ENCODE measurements at regions not wholly inside any gene's neighbourhood (a gene's known extent, or its start where the extent isn't known, plus 50 kb on each side); places are given as distances from the start of the nearest gene placed in this dataset.

DNA sequence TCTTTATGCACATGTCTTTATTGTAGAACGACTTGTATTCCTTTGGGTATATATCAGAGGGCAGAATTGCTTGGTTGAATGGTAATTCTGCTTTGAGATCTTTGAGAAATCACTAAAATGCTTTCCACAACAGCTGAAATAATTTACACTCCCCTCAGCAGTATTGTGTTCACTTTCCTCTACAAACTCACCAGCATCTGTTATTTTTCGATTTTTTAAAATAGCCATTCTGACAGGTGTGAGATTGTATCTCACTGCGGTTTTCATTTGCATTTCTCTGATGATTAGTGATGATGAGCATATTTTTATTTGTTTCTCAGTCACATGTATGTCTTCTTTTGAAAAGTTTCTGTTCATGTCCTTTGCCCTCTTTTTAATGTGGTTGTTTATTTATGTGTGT, 459.8 kb downstream of the PABPC4L start:
- DNase-seq (ENCODE audit: low read depth), result no peak

DNA sequence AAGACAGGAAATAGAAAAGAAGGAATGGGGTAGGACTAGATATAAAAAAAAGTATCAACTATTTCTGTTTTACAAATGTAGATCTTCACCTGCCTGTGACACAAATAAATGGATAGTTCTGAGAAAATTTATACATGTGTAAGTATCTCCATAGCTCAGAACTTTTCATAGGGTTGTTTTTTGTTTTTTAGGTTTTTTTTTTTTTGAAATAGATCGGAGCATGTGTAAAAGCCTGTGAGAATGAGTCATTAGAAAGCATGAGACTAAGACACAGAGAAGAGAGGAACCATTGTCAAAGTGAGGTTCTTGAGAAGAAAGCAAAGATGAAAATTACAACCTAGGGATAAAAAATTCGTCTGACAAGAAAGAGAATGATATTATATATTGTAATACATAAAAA, 481.6 kb downstream of the PABPC4L start:
- no peak for DNase-seq (ENCODE audit: low read depth)

DNA sequence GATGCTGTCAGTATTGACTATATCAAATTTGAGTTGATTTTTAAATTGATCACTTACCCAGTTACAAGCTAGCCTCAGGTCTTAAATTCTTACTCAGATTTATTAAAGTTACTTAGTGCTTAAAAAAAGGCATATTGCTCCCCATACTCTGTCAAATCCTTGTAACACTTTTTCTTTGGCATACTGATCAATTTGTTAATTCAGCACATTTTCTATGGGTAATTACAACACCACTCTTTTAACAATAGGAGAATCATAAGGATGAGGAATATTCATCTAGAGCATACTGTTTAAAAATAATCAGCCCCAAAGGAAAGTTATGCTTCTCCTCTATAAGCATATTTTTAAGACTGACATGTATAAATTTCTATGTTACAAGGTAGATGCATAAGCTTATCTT, 482.5 kb downstream of the PABPC4L start:
- DNase-seq (ENCODE audit: low read depth), result no peak

DNA sequence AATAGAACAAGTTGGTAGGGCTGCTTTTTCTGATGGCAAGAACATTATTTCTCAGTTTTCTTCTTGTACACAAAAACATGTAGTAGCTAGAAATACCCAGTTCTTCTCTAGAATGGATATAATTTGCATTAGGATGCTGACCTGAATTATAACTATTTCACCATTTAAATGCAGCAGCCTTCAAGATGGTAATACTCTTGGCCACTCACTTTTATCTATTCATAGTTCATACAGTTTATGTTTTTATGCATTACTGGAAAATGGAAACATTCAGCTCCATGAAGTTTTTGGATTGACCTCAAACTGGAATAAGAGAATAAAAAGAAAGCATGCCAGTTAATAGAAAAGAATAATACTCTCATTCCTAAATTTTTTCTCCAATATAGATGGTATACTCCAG, 487.4 kb downstream of the PABPC4L start:
- no peak for DNase-seq (ENCODE audit: low read depth)

DNA sequence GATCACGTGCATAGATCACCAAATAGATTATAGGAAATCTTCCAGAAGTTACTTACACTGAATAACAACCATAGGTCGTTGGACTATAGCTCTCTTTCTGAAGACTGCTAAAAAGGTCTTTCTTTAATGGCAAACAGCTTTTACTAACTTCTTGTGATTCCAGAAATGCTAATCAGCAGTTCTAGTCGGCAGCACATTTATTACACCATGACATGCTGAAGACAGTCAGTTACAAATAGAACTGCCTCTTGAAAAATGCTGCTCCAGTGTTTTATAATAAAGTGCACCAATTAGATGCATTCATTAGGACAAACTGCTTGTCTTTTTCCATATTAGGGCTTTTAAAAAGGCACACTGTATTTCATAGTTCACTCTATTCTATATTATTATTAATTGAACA, 488.2 kb downstream of the PABPC4L start:
- DNase-seq (ENCODE audit: low read depth), result no peak

DNA sequence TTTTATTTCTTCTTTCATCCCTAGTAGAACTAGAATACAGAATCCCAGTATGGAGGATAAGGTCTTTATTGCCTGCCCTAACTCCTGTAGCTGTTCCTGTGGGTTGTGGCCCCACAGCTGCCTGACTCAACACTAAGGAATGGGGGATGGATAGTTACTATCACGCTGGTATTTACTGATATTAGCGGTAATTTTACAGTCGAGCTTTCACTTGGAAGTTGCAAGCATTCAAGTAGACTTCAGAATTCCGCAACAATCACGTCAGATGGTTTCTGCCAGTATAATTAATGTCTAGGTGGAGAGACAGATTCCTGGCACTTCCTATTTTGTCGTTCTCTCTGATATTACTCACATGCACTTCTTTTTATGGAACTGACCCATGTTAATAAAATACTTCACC, 489.8 kb downstream of the PABPC4L start:
- no peak for DNase-seq (ENCODE audit: low read depth)

DNA sequence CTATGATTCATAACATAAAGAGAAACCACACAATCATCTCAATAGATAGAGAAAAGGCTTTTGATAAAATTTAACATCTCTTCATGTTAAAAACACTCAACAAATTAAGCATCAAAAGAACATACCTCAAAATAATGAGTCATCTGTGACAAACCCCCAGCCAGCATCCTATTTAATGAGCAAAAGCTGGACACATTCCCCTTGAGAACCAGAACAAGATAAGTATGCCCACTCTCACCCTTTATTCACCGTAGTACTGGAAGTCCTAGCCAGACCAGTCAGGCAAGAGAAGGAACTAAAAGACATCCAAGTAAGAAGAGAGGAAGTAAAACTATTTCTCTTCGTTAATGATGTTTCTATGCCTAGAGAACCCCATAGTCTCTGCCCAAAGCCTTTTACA, 507.2 kb downstream of the PABPC4L start:
- peak; percentile 0 for DNase-seq (ENCODE audit: low read depth)

DNA sequence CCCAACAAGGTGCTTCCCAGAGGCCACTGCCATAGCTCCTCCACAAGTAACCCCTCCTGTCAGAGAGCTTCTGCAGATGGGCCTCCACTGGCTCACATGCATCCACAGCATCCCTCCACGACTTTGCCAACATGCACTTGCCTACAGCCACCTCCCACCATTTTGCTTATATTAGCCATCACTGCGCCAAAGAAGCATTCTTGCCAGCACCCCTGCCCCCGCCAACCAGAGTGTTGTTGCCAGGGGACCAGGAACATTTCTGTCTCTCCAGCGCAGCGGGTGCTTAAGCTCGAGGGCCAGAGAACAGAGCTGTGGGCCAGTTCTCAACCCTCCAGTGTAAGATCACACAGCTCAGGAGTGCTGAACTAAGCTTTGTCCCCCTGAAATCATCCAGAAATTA, 517.6 kb downstream of the PABPC4L start:
- no peak for DNase-seq (ENCODE audit: low read depth)

DNA sequence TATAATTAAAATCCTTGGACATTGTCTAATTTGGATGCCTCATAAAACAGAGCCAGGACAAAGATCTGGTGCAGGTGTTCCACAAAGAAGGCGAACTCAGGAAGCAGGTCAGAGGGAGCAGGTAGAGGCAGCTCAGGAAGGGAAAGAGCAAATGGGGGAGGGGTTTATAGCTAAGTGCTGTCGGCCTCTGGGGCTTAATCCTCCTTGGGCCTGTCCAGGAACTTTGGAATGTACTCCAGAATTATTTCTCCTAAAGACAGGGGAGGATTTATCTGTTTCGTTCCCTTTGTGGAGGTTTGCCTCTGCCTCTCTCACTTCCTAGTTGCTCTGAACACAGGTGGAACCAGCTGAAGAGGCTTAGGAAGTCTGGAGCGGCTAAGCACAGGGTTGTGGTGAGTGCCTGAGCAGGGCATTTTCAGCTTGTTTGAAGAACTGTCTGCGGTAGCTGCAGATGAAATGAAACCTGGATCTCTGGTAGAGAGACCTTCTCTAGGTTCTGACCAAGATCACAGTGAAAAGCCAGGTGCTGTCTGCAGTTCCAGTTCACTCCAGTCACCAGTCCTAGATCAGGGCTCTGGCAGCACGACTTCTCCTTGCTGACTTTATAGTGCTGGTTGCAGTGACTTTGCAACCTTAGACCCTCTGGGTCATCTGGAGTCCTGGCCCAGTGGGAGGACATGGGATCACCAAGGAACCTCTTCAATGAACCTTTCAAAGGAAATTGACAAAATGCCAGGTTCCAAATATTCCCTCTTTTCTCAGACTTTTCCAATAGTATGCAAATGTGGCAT, 519.2 kb downstream of the PCDH10 start:
- DNase-seq (ENCODE audit: low read depth), result no peak

DNA sequence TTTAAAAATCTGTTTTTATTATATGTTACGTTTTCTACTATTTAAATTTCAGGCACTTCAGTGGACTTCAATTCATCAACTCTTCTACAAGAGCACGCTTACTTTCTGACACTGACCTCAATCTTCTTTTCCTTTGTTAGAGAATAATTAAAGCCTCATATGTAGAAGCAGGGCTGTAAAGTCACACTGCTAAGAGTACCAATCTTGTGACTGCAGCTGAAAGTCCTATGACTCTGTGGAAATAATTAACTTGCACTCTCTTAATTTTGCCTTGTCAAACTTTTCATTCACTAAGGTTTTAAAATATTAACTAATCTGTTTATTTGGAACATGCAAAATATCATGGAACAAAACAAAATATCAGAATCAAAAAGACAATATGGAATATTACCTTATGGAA, 498.1 kb downstream of the PCDH10 start:
- DNase-seq (ENCODE audit: low read depth), result no peak

DNA sequence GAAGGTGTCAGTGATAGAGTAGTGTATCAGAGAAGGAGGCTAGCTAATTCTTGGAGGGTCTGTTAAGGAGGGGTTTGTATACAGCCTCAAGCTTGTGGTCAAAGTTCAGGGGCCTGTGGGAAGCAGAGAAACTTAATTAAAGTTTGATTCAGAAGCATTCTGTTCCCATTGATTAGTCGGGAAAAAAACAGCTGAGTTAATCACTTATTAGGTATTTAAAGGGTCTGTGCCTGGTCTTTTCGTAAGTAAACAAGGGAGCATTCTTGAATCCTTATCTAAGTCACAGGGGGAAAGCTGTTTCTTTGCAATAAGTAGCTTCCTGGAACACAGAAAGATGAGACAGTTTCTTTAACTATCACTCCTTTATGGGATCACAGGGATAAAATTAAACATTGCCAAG, 492.1 kb downstream of the PCDH10 start:
- no peak for DNase-seq (ENCODE audit: low read depth)

DNA sequence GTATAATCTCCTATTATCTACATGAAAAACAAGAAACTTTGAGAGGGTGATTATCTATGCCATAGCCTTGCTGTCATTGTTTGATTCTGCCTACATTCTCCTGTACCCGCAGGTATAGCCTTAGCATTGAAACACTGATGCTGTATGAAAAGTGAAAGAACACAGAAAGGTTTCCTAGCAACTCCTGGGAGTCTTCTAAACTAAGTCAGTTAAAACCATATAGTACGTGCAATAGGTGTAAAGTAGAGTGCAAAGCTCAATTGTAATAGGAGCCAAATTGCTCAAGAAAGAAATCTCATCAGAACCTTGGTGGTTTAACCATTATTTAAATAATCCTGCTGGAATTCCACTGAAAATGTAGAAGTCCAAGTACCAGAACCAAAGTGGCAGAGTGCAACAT, 489.7 kb downstream of the PCDH10 start:
- DNase-seq (ENCODE audit: low read depth), result no peak

DNA sequence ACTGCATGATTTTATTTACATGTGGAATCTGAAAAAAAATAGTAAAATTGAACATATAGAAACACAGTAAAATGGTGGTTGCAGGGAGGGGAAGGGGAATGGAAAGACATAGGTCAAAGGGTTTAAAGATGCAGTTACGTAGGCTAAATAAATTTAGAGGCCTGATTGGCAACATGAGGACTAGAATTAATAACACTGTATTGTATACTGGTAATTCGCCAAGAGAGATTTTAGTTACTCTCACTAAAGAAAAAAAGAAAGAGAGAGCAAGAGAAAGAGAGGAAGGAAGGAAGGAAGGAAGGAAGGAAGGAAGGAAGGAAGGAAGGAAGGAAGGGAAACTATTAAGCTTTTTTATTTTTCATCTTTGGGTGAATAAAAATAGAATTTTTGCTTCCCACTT, 488.1 kb downstream of the PCDH10 start:
- DNase-seq (ENCODE audit: low read depth), result no peak

DNA sequence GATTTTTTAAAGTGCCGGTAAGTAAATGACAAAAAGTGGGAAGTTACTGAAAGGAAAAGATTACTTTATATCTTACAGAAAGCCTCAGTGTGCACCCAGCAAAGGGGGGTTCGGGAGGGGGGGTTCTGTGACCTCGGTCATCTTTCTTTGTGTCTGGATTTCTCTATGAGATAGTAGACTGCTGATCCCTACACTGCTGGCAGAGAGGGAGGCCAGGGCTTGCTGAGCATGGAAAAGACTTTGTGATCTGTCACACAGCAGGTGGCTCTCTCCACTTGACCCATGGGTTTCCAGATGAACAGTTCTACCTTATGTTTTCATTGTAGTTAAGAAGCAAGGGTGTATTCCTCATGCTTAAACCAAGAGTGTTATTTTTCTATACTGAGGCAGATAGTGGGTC, 475.6 kb downstream of the PCDH10 start:
- DNase-seq (ENCODE audit: low read depth), result no peak

DNA sequence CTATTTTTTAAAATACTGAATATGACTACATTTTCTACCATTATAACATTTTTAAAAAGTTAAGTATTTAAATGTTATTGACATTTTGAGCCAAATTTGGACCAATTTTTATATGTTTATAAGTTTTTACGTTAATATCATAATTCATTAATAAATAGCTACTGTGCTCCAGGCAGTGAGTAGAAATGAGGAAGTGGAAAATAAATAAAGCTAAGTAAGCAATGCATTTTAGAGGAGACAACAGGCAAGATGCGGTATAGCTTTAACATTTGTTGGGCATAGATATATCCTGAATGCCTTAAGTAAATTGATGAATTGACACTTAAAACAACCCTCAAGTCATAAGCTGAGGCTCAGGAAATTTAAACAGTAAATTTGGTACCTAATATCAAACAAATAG, 474.8 kb downstream of the PCDH10 start:
- no peak for DNase-seq (ENCODE audit: low read depth)

DNA sequence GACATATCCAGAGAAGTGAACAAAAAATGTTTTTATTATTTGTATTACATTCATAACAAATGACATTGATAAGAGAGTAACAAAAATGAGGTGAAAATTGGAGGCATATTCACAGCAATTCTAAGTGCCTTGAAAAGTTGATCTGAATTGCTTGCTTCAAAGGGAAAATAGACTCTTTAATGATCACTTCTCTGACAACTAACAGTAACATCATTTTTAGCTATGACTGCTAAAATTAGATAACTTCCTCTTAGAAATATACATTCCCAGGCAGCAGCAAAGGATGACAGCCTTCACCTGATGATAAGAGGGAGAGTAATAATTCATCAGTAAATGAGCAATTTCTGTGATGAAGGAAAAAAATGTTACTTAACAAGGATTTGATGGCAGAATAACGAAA, 472.5 kb downstream of the PCDH10 start:
- no peak for DNase-seq (ENCODE audit: low read depth)

DNA sequence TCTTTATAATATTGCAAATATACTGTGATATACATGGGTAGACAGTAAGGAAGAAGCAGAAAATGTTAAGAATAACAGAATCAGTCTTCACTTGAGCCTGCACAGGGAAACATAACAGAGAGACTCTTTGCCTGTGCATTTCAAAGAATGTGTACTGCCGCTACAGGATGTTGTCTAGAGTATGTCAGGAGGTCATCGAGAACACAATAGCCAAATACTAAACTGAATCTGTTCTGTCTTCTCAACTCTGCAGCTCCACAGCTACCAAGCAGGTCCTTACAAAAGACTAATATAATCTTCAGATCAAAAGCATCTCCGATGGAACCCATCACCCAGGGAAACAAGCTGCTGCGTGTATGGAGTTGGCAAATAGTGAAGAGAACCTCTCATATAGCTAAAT, 471.5 kb downstream of the PCDH10 start:
- DNase-seq (ENCODE audit: low read depth), result no peak

DNA sequence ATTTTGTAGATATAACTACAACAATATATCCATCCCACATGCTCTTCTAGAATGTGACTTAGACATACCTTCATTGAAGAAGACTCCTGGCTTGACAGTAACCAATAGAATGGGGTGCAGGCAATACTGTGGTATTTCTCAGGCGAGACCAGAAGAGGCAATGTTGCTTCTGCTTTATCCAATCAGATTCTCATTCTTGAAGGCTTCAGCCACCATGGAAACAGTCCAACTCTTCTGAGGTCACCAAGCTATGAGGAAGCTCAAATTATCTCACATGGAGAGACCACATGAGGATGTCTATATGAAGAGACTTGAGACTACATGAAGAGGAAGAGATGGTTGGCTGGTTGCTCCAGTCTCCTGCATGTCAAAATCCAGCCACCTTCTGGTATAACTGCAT, 469.9 kb downstream of the PCDH10 start:
- DNase-seq (ENCODE audit: low read depth), result no peak

DNA sequence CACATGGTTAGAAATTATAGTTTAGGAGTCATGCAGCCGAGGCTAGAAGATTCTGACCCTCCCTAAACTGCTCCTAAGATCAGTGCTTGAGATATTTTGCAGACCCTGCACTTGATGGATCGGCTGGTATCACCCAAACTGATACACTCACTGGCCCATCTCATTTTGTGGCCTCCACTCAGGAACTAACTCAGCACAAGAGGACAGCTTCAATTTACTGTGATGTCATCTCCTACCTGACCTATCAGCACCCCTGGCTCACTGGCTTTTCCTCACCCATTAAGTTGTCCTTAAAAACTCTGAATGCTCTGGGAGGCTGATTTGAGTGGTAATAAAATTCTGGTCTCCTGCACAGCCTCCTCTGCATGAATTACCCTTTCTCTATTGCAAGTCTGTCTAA, 450.9 kb downstream of the PCDH10 start:
- DNase-seq (ENCODE audit: low read depth), result no peak

DNA sequence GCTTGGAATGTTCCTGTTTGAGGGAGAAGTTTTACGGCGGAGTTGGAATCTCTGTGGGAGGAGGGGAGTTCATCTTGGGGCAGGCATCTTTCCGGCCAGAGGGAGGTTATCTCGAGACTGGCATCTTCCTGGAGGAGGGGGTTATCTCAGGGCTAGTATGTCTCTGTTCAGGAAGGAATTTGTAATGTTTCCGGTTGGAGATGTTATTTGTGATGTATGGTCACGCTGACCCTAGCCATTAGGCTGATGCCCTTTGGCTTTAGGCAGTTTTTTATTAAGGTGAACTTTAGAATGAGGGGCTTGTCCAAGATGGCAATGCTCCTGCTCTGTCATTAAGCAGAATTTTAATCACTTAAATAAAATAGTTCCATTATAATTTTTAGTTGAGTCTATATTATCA, 449.7 kb downstream of the PCDH10 start:
- no peak for DNase-seq (ENCODE audit: low read depth)

DNA sequence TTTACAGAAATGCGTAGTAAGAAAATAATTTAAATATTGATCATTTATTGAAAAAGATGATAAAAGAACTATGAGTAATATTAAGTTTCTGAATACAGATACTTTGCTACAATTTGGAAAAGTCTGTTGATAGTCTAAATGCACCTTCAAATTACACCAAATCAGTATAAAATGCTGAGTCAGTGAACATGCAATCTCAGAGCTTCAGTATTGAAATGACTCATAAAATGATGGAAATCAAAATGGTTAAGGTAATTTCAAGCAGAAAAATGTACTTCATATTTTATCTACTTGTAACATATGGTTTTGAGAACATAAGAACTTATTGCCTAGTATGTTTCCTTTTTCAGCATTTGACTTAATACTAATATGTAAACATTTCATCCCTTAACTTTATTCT, 448.2 kb downstream of the PCDH10 start:
- no peak for DNase-seq (ENCODE audit: low read depth)

DNA sequence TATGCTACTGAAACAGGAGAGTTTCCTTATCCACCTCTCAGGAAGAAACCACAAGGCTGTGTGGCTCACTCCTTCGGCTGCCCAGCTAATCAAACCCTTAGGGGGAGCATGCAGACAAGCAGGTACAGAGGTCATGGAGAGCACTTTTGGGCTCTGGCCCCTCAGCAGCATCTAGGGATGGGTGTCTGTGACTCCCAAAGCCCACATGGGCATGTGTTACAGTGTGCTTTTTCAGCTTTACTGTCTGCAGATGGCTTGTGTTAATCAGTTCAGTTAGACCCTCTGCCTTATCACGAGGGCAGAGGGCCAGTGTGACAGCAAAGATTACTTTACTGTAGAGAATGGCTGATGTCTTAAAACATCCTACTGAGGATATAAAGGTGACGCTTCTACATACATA, 447.4 kb downstream of the PCDH10 start:
- DNase-seq (ENCODE audit: low read depth), result no peak

DNA sequence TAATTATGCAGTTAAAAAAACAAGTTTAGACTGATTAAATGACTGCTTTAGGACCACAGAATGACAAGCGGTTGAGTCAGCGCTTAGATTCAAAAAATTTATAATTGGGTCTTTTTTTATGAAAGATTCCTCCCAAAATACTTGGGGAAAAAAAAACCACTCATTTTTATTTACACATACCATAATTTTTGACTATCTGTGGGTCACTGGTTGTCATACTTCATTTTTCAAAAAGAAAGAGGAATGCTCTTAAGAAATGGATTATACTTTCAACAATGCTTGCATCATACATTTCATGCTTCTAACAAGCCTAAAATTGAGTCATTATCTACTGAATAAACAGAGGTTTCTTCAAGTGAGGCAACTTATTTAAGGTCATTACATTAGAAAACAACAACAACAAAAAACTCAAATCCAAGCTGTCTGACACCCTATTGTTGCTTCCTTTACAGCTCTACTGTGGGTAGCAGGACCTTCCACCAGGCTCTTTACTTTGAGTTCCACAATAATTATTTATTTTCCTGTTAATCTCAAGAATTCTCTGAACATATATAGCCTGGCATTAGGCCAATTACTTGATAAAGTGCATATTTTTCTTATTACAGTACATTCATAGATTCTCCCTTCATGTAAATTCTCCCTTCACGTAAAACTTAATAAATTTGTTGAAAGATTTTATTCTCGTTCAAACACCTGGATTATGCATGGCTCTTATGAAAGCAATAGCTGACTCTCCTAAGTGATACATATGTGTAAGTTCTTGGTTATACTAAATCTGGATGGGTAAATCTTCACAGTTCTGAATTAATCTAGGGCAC, 445.5 kb downstream of the PCDH10 start:
- peak; percentile 22 for DNase-seq (ENCODE audit: low read depth)

DNA sequence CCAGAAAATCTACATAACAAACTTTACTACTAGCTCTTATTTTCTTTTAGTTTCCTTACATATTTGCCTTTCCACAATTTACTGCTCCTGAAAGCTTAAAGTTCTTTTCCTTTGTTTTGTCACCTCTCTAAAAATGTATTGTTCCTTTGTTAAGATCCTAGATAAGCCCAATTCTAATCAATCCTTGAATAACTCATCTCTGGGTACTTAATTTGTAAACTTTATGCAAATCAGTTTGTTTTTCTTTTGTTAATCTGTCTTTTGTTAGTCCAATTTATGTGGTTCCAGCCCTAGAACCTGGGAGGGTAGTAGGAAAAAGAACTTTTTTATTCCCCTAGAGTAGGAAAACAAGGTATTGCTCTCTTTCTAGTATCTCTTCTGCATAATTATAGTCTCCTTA, 444.7 kb downstream of the PCDH10 start:
- DNase-seq (ENCODE audit: low read depth), result no peak

Measured in HS-5 (cell line).